WI38 (cell line): ENCODE measurements at regions not wholly inside any gene's neighbourhood (a gene's known extent, or its start where the extent isn't known, plus 50 kb on each side); places are given as distances from the start of the nearest gene placed in this dataset.

ENCODE experiments used
- H3K4me3 ChIP-seq: 2 replicates; pipeline ENCODE4 v1.5.1; 2011; ENCODE audit warnings: low read depth, mild to moderate bottlenecking, control low read depth, low read length
- CTCF ChIP-seq: IDR thresholded peaks from 2 replicates; pipeline ENCODE4 v1.5.1; 2012; ENCODE audit warnings: low read depth, mild to moderate bottlenecking, control low read depth, low read length

- H3K4me3 ChIP-seq, result no peak overlapping the region
- TF ChIP-seq CTCF, result no peak
Measured at GRCh38 chr20:51970858-51971257, 168.5 kb upstream of the SALL4 start.

- H3K4me3 ChIP-seq, result no peak overlapping the region
- TF ChIP-seq CTCF, result no peak
Measured at GRCh38 chr20:51969191-51969590, 166.9 kb upstream of the SALL4 start.

GRCh38 chr20:51968151-51968550 lies 165.8 kb upstream of the SALL4 start:
- H3K4me3 ChIP-seq, result no peak overlapping the region
- no peak for TF ChIP-seq CTCF

GRCh38 chr20:51966296-51966971 lies 164.1 kb upstream of the SALL4 start:
- peak; percentile 72 for TF ChIP-seq CTCF
- H3K4me3 ChIP-seq, result no peak overlapping the region

- TF ChIP-seq CTCF, result no peak
- H3K4me3 ChIP-seq, result no peak overlapping the region
Measured at GRCh38 chr20:51961964-51962761, 159.8 kb upstream of the SALL4 start.

GRCh38 chr20:51960047-51960675 lies 157.8 kb upstream of the SALL4 start:
- TF ChIP-seq CTCF, result no peak
- H3K4me3 ChIP-seq, result no peak overlapping the region

GRCh38 chr20:51959066-51959542 lies 156.8 kb upstream of the SALL4 start:
- no peak overlapping the region for H3K4me3 ChIP-seq
- TF ChIP-seq CTCF, result no peak
